H9 (cell line): ENCODE measurements at regions not wholly inside any gene's neighbourhood (a gene's known extent, or its start where the extent isn't known, plus 50 kb on each side); places are given as distances from the start of the nearest gene placed in this dataset.

ENCODE experiments used
- DNase-seq: peaks from one replicate; pipeline ENCODE4 v3.0.0-alpha.2; 2017
- H2AFZ ChIP-seq: one replicate; pipeline ENCODE4 v1.6.1; 2013; ENCODE audit warnings: mild to moderate bottlenecking, low read length, control low read depth, moderate library complexity
- H2AK5ac ChIP-seq: 2 replicates; pipeline ENCODE4 v1.6.1; 2013; ENCODE audit warnings: low read length, control low read depth, mixed read lengths; ENCODE audit not compliant: insufficient read length
- H2BK120ac ChIP-seq: one replicate; pipeline ENCODE4 v1.6.1; 2013; ENCODE audit warnings: low read depth, mild to moderate bottlenecking, low read length, control low read depth, inconsistent platforms; ENCODE audit not compliant: poor library complexity, severe bottlenecking
- H2BK12ac ChIP-seq: 2 replicates; pipeline ENCODE4 v1.6.1; 2013; ENCODE audit warnings: low read length, control low read depth, mixed read lengths, low read depth; ENCODE audit not compliant: insufficient read length
- H2BK15ac ChIP-seq: 2 replicates; pipeline ENCODE4 v1.6.1; 2013; ENCODE audit warnings: low read depth, low read length, control low read depth
- H2BK20ac ChIP-seq: one replicate; pipeline ENCODE4 v1.6.1; 2013; ENCODE audit warnings: low read depth, mild to moderate bottlenecking, low read length, control low read depth, inconsistent platforms; ENCODE audit not compliant: poor library complexity, severe bottlenecking
- H2BK5ac ChIP-seq: 2 replicates; pipeline ENCODE4 v1.6.1; 2013; ENCODE audit warnings: low read length, control low read depth, mixed read lengths; ENCODE audit not compliant: insufficient read length
- H3K14ac ChIP-seq: 2 replicates; pipeline ENCODE4 v1.6.1; 2013; ENCODE audit warnings: low read length, control low read depth; ENCODE audit not compliant: insufficient read depth
- H3K18ac ChIP-seq: 2 replicates; pipeline ENCODE4 v1.6.1; 2013; ENCODE audit warnings: low read depth, mild to moderate bottlenecking, mixed read lengths, low read length, control low read depth; ENCODE audit not compliant: insufficient read length
- H3K23ac ChIP-seq: 2 replicates; pipeline ENCODE4 v1.6.1; 2013; ENCODE audit warnings: low read length, control low read depth, mixed read lengths, low read depth; ENCODE audit not compliant: insufficient read length
- H3K23me2 ChIP-seq: 2 replicates; pipeline ENCODE4 v1.6.1; 2013; ENCODE audit warnings: low read depth, mild to moderate bottlenecking, mixed read lengths, low read length, control low read depth; ENCODE audit not compliant: insufficient read length, poor library complexity, severe bottlenecking
- H3K27ac ChIP-seq: 2 replicates; pipeline ENCODE4 v1.5.1; 2013; ENCODE audit warnings: low read length, control low read depth, mixed read lengths, low read depth; ENCODE audit not compliant: insufficient read length
- H3K27me3 ChIP-seq: 2 replicates; pipeline ENCODE4 v1.6.1; 2013; ENCODE audit warnings: low read length, control low read depth, inconsistent platforms; ENCODE audit not compliant: insufficient read depth
- H3K4ac ChIP-seq: 2 replicates; pipeline ENCODE4 v1.6.1; 2013; ENCODE audit warnings: low read depth, mild to moderate bottlenecking, control low read depth, inconsistent platforms, low read length, moderate library complexity
- H3K4me1 ChIP-seq: 2 replicates; pipeline ENCODE4 v1.6.1; 2013; ENCODE audit warnings: low read length, control low read depth, inconsistent platforms; ENCODE audit not compliant: insufficient read depth
- H3K4me2 ChIP-seq: 2 replicates; pipeline ENCODE4 v1.6.1; 2013; ENCODE audit warnings: low read length, control low read depth, mixed read lengths; ENCODE audit not compliant: insufficient read length, insufficient read depth
- H3K56ac ChIP-seq: 2 replicates; pipeline ENCODE4 v1.6.1; 2013; ENCODE audit warnings: low read depth, mild to moderate bottlenecking, mixed read lengths, low read length, control low read depth; ENCODE audit not compliant: insufficient read length
- H3K79me1 ChIP-seq: 2 replicates; pipeline ENCODE4 v1.6.1; 2013; ENCODE audit warnings: low read depth, mild to moderate bottlenecking, moderate library complexity, low read length, control low read depth, inconsistent platforms; ENCODE audit not compliant: insufficient read depth, poor library complexity, severe bottlenecking
- H3K79me2 ChIP-seq: 2 replicates; pipeline ENCODE4 v1.6.1; 2013; ENCODE audit warnings: low read length, control low read depth, inconsistent platforms; ENCODE audit not compliant: insufficient read depth
- H3K9ac ChIP-seq: 2 replicates; pipeline ENCODE4 v1.6.1; 2013; ENCODE audit warnings: low read length, control low read depth, mixed read lengths; ENCODE audit not compliant: insufficient read length; ENCODE audit errors: extremely low read depth
- H3K9me3 ChIP-seq: one replicate; pipeline ENCODE4 v1.6.1; 2013; ENCODE audit warnings: low read depth, low read length, inconsistent platforms; ENCODE audit not compliant: control insufficient read depth
- H3T11ph ChIP-seq: one replicate; pipeline ENCODE4 v1.6.1; 2013; ENCODE audit warnings: mild to moderate bottlenecking, low read length, control low read depth, inconsistent platforms
- H4K20me1 ChIP-seq: one replicate; pipeline ENCODE4 v1.6.1; 2013; ENCODE audit not compliant: control insufficient read depth, insufficient read length, insufficient read depth
- H4K5ac ChIP-seq: 2 replicates; pipeline ENCODE4 v1.6.1; 2013; ENCODE audit warnings: low read depth, mild to moderate bottlenecking, mixed read lengths, low read length, control low read depth; ENCODE audit not compliant: insufficient read length
- H4K8ac ChIP-seq: replicated peaks from 2 replicates; pipeline ENCODE4 v1.6.1; 2013; ENCODE audit warnings: low read length, control low read depth, mixed read lengths, low read depth; ENCODE audit not compliant: insufficient read length
- H4K91ac ChIP-seq: 2 replicates; pipeline ENCODE4 v1.6.1; 2013; ENCODE audit warnings: low read depth, mild to moderate bottlenecking, moderate library complexity, mixed read lengths, low read length, control low read depth; ENCODE audit not compliant: insufficient read length
- H3K27ac Mint-ChIP-seq, 3 experiments: 2 replicates in 2 of 3; 3 replicates in 1 of 3; pipeline ENCODE4 v1.8.0; 2020 to 2021; ENCODE audit warnings: mixed read lengths in 3 of 3, mild to moderate bottlenecking in 1 of 3, moderate library complexity in 1 of 3
- H3K27me3 Mint-ChIP-seq: 2 replicates; pipeline ENCODE4 v1.8.0; 2021; ENCODE audit warnings: low read depth, mild to moderate bottlenecking, moderate library complexity, mixed read lengths
- H3K36me3 Mint-ChIP-seq, 3 experiments: 2 replicates in 2 of 3; 3 replicates in 1 of 3; pipeline ENCODE4 v1.8.0; 2020 to 2021; ENCODE audit warnings: low read depth in 3 of 3, mixed read lengths in 3 of 3; ENCODE audit not compliant: insufficient read depth in 1 of 3
- H3K4me1 Mint-ChIP-seq, 2 experiments: 2 replicates each; pipeline ENCODE4 v1.8.0; 2020; ENCODE audit warnings: mixed read lengths in 2 of 2
- H3K4me3 Mint-ChIP-seq, 2 experiments: 2 replicates in 1 of 2; 3 replicates in 1 of 2; pipeline ENCODE4 v1.8.0; 2020 to 2021; ENCODE audit warnings: mild to moderate bottlenecking in 2 of 2, mixed read lengths in 2 of 2, moderate library complexity in 1 of 2
- H3K9me3 Mint-ChIP-seq, 2 experiments: 2 replicates in 1 of 2; 3 replicates in 1 of 2; pipeline ENCODE4 v1.8.0; 2020; ENCODE audit warnings: mild to moderate bottlenecking in 2 of 2, mixed read lengths in 2 of 2, moderate library complexity in 1 of 2
- CTCF ChIP-seq: fragments of 200-600 bp; sonication (generic); conservative IDR thresholded peaks from 3 replicates; pipeline ENCODE4 v1.8.0; 2021; ENCODE audit warnings: antibody characterized with exemption, mild to moderate bottlenecking
- WGBS: extraction: QIAGEN DNeasy Blood & Tissue Kit; methylation state at CpG from one replicate; pipeline ENCODE4 v1.1.7; 2013; ENCODE audit warnings: missing lambda C conversion rate, low lambda C conversion rate, mixed read lengths; ENCODE audit not compliant: insufficient read length; ENCODE audit errors: extremely low coverage; 5-methylcytosine and 5-hydroxymethylcytosine counted together

- no peak overlapping the region for H3K9ac ChIP-seq
- Mint-ChIP-seq H3K27ac (no peak overlapping the region), H3K9me3 (no peaks in the 10 kb centered on the region; a peak in 1 of 5 replicates), H3K27me3 (no peaks in the 10 kb centered on the region), H3K4me1 (peaks cover 0 to 4% of the 10 kb centered on the region in 2 experiments; a peak in 2 of 4 replicates), H3K36me3 (peaks cover 0 to 5% (median 2%) of the 10 kb centered on the region in 3 experiments; a peak in 3 of 7 replicates), H3K4me3 (no peak overlapping the region)
- no peak overlapping the region for H2BK20ac ChIP-seq
- no peak overlapping the region for H4K91ac ChIP-seq
- H4K5ac ChIP-seq = no peak overlapping the region
- no peaks in the 10 kb centered on the region for H3K4me1 ChIP-seq
- no peak overlapping the region for H3K14ac ChIP-seq
- no peak overlapping the region for H2AFZ ChIP-seq
- no peak overlapping the region for H2BK120ac ChIP-seq
- DNase-seq = no peak
- no peak overlapping the region for H3T11ph ChIP-seq
- H3K79me2 ChIP-seq = no peaks in the 10 kb centered on the region
- H3K23ac ChIP-seq = no peak overlapping the region
- H4K20me1 ChIP-seq = no peaks in the 10 kb centered on the region
- no peak overlapping the region for H3K18ac ChIP-seq
- H2BK12ac ChIP-seq = no peak overlapping the region
- no peak overlapping the region for H3K27ac ChIP-seq
- no peak overlapping the region for H3K4ac ChIP-seq
- no peaks in the 10 kb centered on the region for H3K23me2 ChIP-seq
- no peaks in the 10 kb centered on the region for H3K27me3 ChIP-seq
- H4K8ac ChIP-seq = no peak overlapping the region
- H3K9me3 ChIP-seq = no peaks in the 10 kb centered on the region
- no peak overlapping the region for H3K4me2 ChIP-seq
- no peak for TF ChIP-seq CTCF
- H2AK5ac ChIP-seq = no peak overlapping the region
- WGBS = no CpG with 5 or more reads among the region's 3 CpGs
- H3K79me1 ChIP-seq = no peaks in the 10 kb centered on the region
- H2BK15ac ChIP-seq = no peak overlapping the region
- no peak overlapping the region for H3K56ac ChIP-seq
- no peak overlapping the region for H2BK5ac ChIP-seq
These were observed 1884.0 kb upstream of the CELF4 start for GRCh38 chr18:39449566-39449965.
